MCF 10A (cell line): ENCODE measurements at regions not wholly inside any gene's neighbourhood (a gene's known extent, or its start where the extent isn't known, plus 50 kb on each side); places are given as distances from the start of the nearest gene placed in this dataset.

Source experiments
- BruUV-seq: library from RNA; stranded (reverse); fragments of 400-500 nt; replicated peaks from 2 replicates; lab custom pipeline; 2021; lab: Mats Ljungman, UMichigan
- CTCF ChIA-PET: fragments of 300-600 bp; sonication (Branson Sonifier 250); formaldehyde crosslinking; extraction: SDS; loops from one replicate; lab custom pipeline; 2021; ENCODE audit warnings: antibody characterized with exemption, inconsistent platforms; lab: Yijun Ruan, JAX
- POLR2A ChIA-PET: fragments of 300-600, 350-650 bp; sonication (Branson Sonifier 250); formaldehyde crosslinking; extraction: SDS; loops from one replicate; lab custom pipeline; 2020; ENCODE audit warnings: antibody characterized with exemption, inconsistent platforms; lab: Yijun Ruan, JAX
- DNase-seq: peaks from one replicate; pipeline ENCODE4 v3.0.0-alpha.2; 2018; ENCODE audit not compliant: unreplicated experiment
- H3K27ac Mint-ChIP-seq: one replicate; pipeline ENCODE4 v1.8.0; 2022; ENCODE audit warnings: mild to moderate bottlenecking, low read depth, mixed read lengths; ENCODE audit not compliant: unreplicated experiment
- H3K27me3 Mint-ChIP-seq: one replicate; pipeline ENCODE4 v1.8.0; 2022; ENCODE audit warnings: mixed read lengths; ENCODE audit not compliant: insufficient read depth, unreplicated experiment
- H3K36me3 Mint-ChIP-seq: one replicate; pipeline ENCODE4 v1.8.0; 2022; ENCODE audit warnings: mild to moderate bottlenecking, moderate library complexity, mixed read lengths; ENCODE audit not compliant: insufficient read depth, unreplicated experiment
- H3K4me1 Mint-ChIP-seq: one replicate; pipeline ENCODE4 v1.8.0; 2022; ENCODE audit warnings: mixed read lengths; ENCODE audit not compliant: insufficient read depth, unreplicated experiment
- H3K4me3 Mint-ChIP-seq: one replicate; pipeline ENCODE4 v1.8.0; 2022; ENCODE audit warnings: mild to moderate bottlenecking, moderate library complexity, mixed read lengths; ENCODE audit not compliant: unreplicated experiment
- H3K9me3 Mint-ChIP-seq: one replicate; pipeline ENCODE4 v1.8.0; 2022; ENCODE audit warnings: mixed read lengths; ENCODE audit not compliant: unreplicated experiment
- CTCF ChIP-seq: fragments of 200-600 bp; IDR thresholded peaks from one replicate; pipeline ENCODE4 v1.8.0; 2022; ENCODE audit warnings: antibody characterized with exemption, mild to moderate bottlenecking; ENCODE audit not compliant: unreplicated experiment
- intact Hi-C: fragments of 100-400 bp; cut with micrococcal nuclease; formaldehyde crosslinking; loops from 2 replicates; pipeline ENCODE4 v1.14.1; 2022

- peaks cover 20% of the 10 kb centered on the region for H3K9me3 Mint-ChIP-seq
- POLR2A ChIA-PET: no interaction called here
- no peak for TF ChIP-seq CTCF
- intact Hi-C loops: no loop called here
- H3K27me3 Mint-ChIP-seq: no peaks in the 10 kb centered on the region
- DNase-seq: no peak
- H3K36me3 Mint-ChIP-seq: no peaks in the 10 kb centered on the region
- H3K27ac Mint-ChIP-seq: no peak overlapping the region
- H3K4me3 Mint-ChIP-seq: no peak overlapping the region
- no TSS peak for BruUV-seq
- no peaks in the 10 kb centered on the region for H3K4me1 Mint-ChIP-seq
- CTCF ChIA-PET: no interaction called here
Measured at GRCh38 chr14:48914382-48914781, 671.8 kb downstream of the RPS29 start.

- H3K27ac Mint-ChIP-seq: no peak overlapping the region
- no TSS peak for BruUV-seq
- intact Hi-C loops: no loop called here
- TF ChIP-seq CTCF: no peak
- no peak for DNase-seq
- POLR2A ChIA-PET: no interaction called here
- H3K27me3 Mint-ChIP-seq: no peaks in the 10 kb centered on the region
- H3K4me1 Mint-ChIP-seq: no peaks in the 10 kb centered on the region
- H3K4me3 Mint-ChIP-seq: no peak overlapping the region
- H3K9me3 Mint-ChIP-seq: peaks cover 11% of the 10 kb centered on the region
- CTCF ChIA-PET: no interaction called here
- H3K36me3 Mint-ChIP-seq: no peaks in the 10 kb centered on the region
Measured at GRCh38 chr14:48900565-48900964, 685.6 kb downstream of the RPS29 start.

- Mint-ChIP-seq H3K4me3 (no peak overlapping the region), H3K4me1 (no peaks in the 10 kb centered on the region), H3K9me3 (no peaks in the 10 kb centered on the region), H3K27ac (no peak overlapping the region), H3K27me3 (no peaks in the 10 kb centered on the region), H3K36me3 (no peaks in the 10 kb centered on the region)
- TF ChIP-seq CTCF: no peak
- ChIA-PET CTCF (interaction anchor here (0.8 kb wide), 1 partner anchor 311 kb away, joined by 3 read pairs; no protein-coding TSS in a partner anchor), POLR2A (no interaction called here)
- no TSS peak for BruUV-seq
- intact Hi-C loops: no loop called here
- DNase-seq: no peak
Measured at GRCh38 chr14:48890333-48890732, 695.8 kb downstream of the RPS29 start.

- H3K27ac Mint-ChIP-seq: no peak overlapping the region
- intact Hi-C loops: no loop called here
- H3K4me3 Mint-ChIP-seq: no peak overlapping the region
- no peaks in the 10 kb centered on the region for H3K27me3 Mint-ChIP-seq
- no peaks in the 10 kb centered on the region for H3K9me3 Mint-ChIP-seq
- no TSS peak for BruUV-seq
- CTCF ChIA-PET: no interaction called here
- TF ChIP-seq CTCF: no peak
- H3K36me3 Mint-ChIP-seq: peaks cover 5% of the 10 kb centered on the region
- no peak for DNase-seq
- H3K4me1 Mint-ChIP-seq: no peaks in the 10 kb centered on the region
- POLR2A ChIA-PET: no interaction called here
Measured at GRCh38 chr14:48876806-48877340, 709.3 kb downstream of the RPS29 start.
